Trophoblast cell (in vitro differentiated cells and primary cell): ENCODE measurements at regions not wholly inside any gene's neighbourhood (a gene's known extent, or its start where the extent isn't known, plus 50 kb on each side); places are given as distances from the start of the nearest gene placed in this dataset.
A peak's percentile ranks its signal among the peaks of the same experiment; 100 is the strongest.
"Not testable (repeated sequence)": the region's sequence is repeated elsewhere in the genome, so short reads cannot be mapped to it uniquely, and the experiment has no call there.

ENCODE experiments used
- DNase-seq, 2 donors: peaks; one replicate each; pipeline ENCODE4 v3.0.0-alpha.2; 2016
- H2AFZ ChIP-seq: 2 replicates; pipeline ENCODE4 v1.6.1; 2013; ENCODE audit warnings: low read length, moderate library complexity, mild to moderate bottlenecking; ENCODE audit not compliant: insufficient read depth, poor library complexity
- H2AK5ac ChIP-seq: 2 replicates; pipeline ENCODE4 v1.6.1; 2013; ENCODE audit warnings: mild to moderate bottlenecking, low read length
- H2BK120ac ChIP-seq: 2 replicates; pipeline ENCODE4 v1.6.1; 2013; ENCODE audit warnings: low read length, mild to moderate bottlenecking, moderate library complexity; ENCODE audit not compliant: insufficient read depth, poor library complexity
- H2BK12ac ChIP-seq: 2 replicates; pipeline ENCODE4 v1.6.1; 2013; ENCODE audit warnings: mild to moderate bottlenecking, low read length, moderate library complexity
- H2BK5ac ChIP-seq: 2 replicates; pipeline ENCODE4 v1.6.1; 2013; ENCODE audit warnings: low read length, low read depth, moderate library complexity, mild to moderate bottlenecking; ENCODE audit not compliant: poor library complexity
- H3K14ac ChIP-seq: 2 replicates; pipeline ENCODE4 v1.6.1; 2013; ENCODE audit warnings: mild to moderate bottlenecking, low read length
- H3K18ac ChIP-seq: 2 replicates; pipeline ENCODE4 v1.6.1; 2013; ENCODE audit warnings: mild to moderate bottlenecking, low read length
- H3K23ac ChIP-seq: 2 replicates; pipeline ENCODE4 v1.6.1; 2013; ENCODE audit warnings: low read length
- H3K27ac ChIP-seq: 2 replicates; pipeline ENCODE4 v1.5.1; 2013; ENCODE audit warnings: low read depth, mild to moderate bottlenecking, inconsistent platforms, low read length, moderate library complexity
- H3K27me3 ChIP-seq: 2 replicates; pipeline ENCODE4 v1.6.1; 2013; ENCODE audit warnings: inconsistent platforms, mild to moderate bottlenecking, low read length, moderate library complexity; ENCODE audit not compliant: insufficient read depth
- H3K36me3 ChIP-seq, 2 experiments: 1 replicate in 1 of 2; 2 replicates in 1 of 2; pipeline ENCODE4 v1.6.1; 2013; ENCODE audit warnings: low read length in 2 of 2, mild to moderate bottlenecking in 2 of 2, moderate library complexity in 1 of 2; ENCODE audit not compliant: insufficient read depth in 2 of 2, control insufficient read depth in 1 of 2
- H3K4ac ChIP-seq: 2 replicates; pipeline ENCODE4 v1.6.1; 2013; ENCODE audit warnings: low read depth, mild to moderate bottlenecking, low read length, moderate library complexity
- H3K4me1 ChIP-seq, 2 experiments: 1 replicate in 1 of 2; 2 replicates in 1 of 2; pipeline ENCODE4 v1.6.1; 2013; ENCODE audit warnings: low read length in 2 of 2, mild to moderate bottlenecking in 2 of 2, moderate library complexity in 1 of 2; ENCODE audit not compliant: insufficient read depth in 2 of 2, control insufficient read depth in 1 of 2
- H3K4me2 ChIP-seq: 2 replicates; pipeline ENCODE4 v1.6.1; 2013; ENCODE audit warnings: inconsistent platforms, mild to moderate bottlenecking, low read length, moderate library complexity
- H3K4me3 ChIP-seq: 2 replicates; pipeline ENCODE4 v1.5.1; 2013; ENCODE audit warnings: mild to moderate bottlenecking, low read depth, low read length, inconsistent platforms
- H3K79me1 ChIP-seq: one replicate; pipeline ENCODE4 v1.6.1; 2013; ENCODE audit warnings: low read length
- H3K79me2 ChIP-seq: 2 replicates; pipeline ENCODE4 v1.6.1; 2013; ENCODE audit warnings: low read length, mild to moderate bottlenecking; ENCODE audit not compliant: control insufficient read depth, insufficient read depth, poor library complexity
- H3K9ac ChIP-seq: 2 replicates; pipeline ENCODE4 v1.6.1; 2013; ENCODE audit warnings: mild to moderate bottlenecking, low read length
- H3K9me3 ChIP-seq: 2 replicates; pipeline ENCODE4 v1.6.1; 2013; ENCODE audit warnings: low read depth, mild to moderate bottlenecking, control low read depth, inconsistent platforms, low read length; ENCODE audit not compliant: insufficient read depth
- H4K12ac ChIP-seq: 2 replicates; pipeline ENCODE4 v1.6.1; 2013; ENCODE audit warnings: low read depth, mild to moderate bottlenecking, low read length, moderate library complexity
- H4K8ac ChIP-seq: 2 replicates; pipeline ENCODE4 v1.6.1; 2013; ENCODE audit warnings: low read depth, mild to moderate bottlenecking, low read length, moderate library complexity
- H4K91ac ChIP-seq: one replicate; pipeline ENCODE4 v1.6.1; 2013; ENCODE audit warnings: low read depth, mild to moderate bottlenecking, low read length, moderate library complexity
- WGBS: extraction: QIAGEN DNeasy Blood & Tissue Kit; methylation state at CpG from one replicate; pipeline ENCODE4 v1.1.7; 2013; ENCODE audit warnings: missing lambda C conversion rate; ENCODE audit not compliant: insufficient read length, insufficient coverage; ENCODE audit errors: extremely low coverage; 5-methylcytosine and 5-hydroxymethylcytosine counted together

DNA sequence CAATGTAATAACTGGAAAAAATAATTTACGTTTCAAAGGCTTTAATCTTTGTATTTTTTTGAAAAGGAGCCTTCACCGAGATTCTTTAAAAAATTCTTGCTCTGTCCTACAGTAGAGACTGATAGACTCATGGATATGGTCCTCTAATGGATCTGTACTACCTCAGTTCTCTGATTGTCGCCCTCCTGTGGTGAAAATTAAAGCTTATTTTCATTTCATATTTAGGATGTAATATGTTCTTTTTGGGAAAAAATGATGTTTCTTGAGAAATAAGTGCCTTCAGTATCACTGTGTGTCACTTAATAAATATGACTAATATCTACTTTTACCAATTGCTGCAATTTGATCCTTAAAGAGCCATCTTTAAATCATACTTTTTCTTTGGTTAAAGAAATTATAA lies 4593.3 kb upstream of the OR11H1 start:
- not testable (repeated sequence) for H3K4me3 ChIP-seq, H3K36me3 ChIP-seq, H3K4me2 ChIP-seq, H2BK5ac ChIP-seq, H4K12ac ChIP-seq, H3K27me3 ChIP-seq, H3K4me1 ChIP-seq, H3K14ac ChIP-seq, H2BK12ac ChIP-seq, H2AK5ac ChIP-seq, H2AFZ ChIP-seq, DNase-seq, H4K91ac ChIP-seq, H3K79me1 ChIP-seq, H3K23ac ChIP-seq, H3K79me2 ChIP-seq, H2BK120ac ChIP-seq, H3K4ac ChIP-seq, H3K18ac ChIP-seq, H3K9me3 ChIP-seq, H4K8ac ChIP-seq, H3K9ac ChIP-seq, H3K27ac ChIP-seq
- WGBS, result no CpG with 5 or more reads among the region's 3 CpGs

- Histone ChIP-seq H3K4ac (no peak overlapping the region), H4K8ac (no peak overlapping the region), H2AK5ac (no peak overlapping the region), H2BK5ac (no peak overlapping the region), H3K4me2 (no peak overlapping the region), H3K79me1 (no peaks in the 10 kb centered on the region), H3K36me3 (no peaks in the 10 kb centered on the region), H4K12ac (no peak overlapping the region), H3K9ac (no peak overlapping the region), H2BK12ac (no peak overlapping the region), H3K27ac (no peak overlapping the region), H3K9me3 (peaks cover 18% of the 10 kb centered on the region), H3K27me3 (no peaks in the 10 kb centered on the region), H3K14ac (no peak overlapping the region), H3K18ac (no peak overlapping the region), H3K79me2 (no peaks in the 10 kb centered on the region), H2BK120ac (no peak overlapping the region), H3K4me1 (no peaks in the 10 kb centered on the region), H3K23ac (no peak overlapping the region), H4K91ac (no peak overlapping the region), H3K4me3 (peak overlapping the region; percentile 19), H2AFZ (no peak overlapping the region)
- DNase-seq, result no peak
- no CpG with 5 or more reads among the region's 69 CpGs for WGBS
Measured at GRCh38 chr22:10961043-10961860, 4566.7 kb upstream of the OR11H1 start.

DNA sequence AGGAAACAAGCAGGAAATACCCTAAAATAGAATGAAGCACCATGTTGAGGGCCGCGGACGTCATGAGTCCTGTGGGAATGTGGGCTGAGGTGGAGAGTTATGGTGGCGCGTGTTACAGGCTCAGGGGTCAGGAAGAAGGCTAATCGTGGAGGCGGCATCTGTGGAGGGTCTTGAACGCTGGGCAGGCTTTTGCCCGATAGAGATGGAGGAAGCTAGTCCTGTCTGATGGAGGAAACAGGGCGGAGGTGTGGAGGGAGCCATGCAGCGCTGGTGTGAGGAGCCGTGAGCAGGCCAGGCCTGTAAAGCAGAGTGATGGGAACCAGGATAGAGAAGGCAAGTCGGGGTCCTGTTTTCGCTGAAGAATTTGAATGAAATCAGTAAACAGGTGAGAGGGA lies 4566.1 kb upstream of the OR11H1 start:
- no CpG with 5 or more reads among the region's 14 CpGs for WGBS
- not testable (repeated sequence) for H3K27ac ChIP-seq, H2BK12ac ChIP-seq

More for the DNA sequence above, 4566.1 kb upstream of the OR11H1 start:
- H3K23ac ChIP-seq, H3K79me1 ChIP-seq, DNase-seq, H3K79me2 ChIP-seq, H4K12ac ChIP-seq, H4K91ac ChIP-seq, H2BK120ac ChIP-seq, H3K4me2 ChIP-seq, H3K18ac ChIP-seq, H3K4me1 ChIP-seq, H3K9ac ChIP-seq, H3K4ac ChIP-seq, H2AK5ac ChIP-seq, H2AFZ ChIP-seq, H3K27me3 ChIP-seq, H3K14ac ChIP-seq, H3K4me3 ChIP-seq, H3K36me3 ChIP-seq, H2BK5ac ChIP-seq, H4K8ac ChIP-seq: not testable (repeated sequence)
- H3K9me3 ChIP-seq, result peaks cover 18% of the 10 kb centered on the region
